Fibroblast of skin of right biceps (primary cell): ENCODE measurements at regions not wholly inside any gene's neighbourhood (a gene's known extent, or its start where the extent isn't known, plus 50 kb on each side); places are given as distances from the start of the nearest gene placed in this dataset.

ENCODE experiments used
- DNase-seq: peaks from one replicate; pipeline ENCODE4 v3.0.0-alpha.2; 2013

- no peak for DNase-seq
These were observed 127.1 kb upstream of the PRPS1L1 start for GRCh38 chr7:18154726-18155125.

GRCh38 chr7:18157233-18157632 lies 129.6 kb upstream of the PRPS1L1 start:
- DNase-seq = no peak

GRCh38 chr7:18162657-18163056 lies 135.0 kb upstream of the PRPS1L1 start:
- no peak for DNase-seq

- DNase-seq = peak; percentile 25
These were observed 135.4 kb upstream of the PRPS1L1 start for GRCh38 chr7:18163091-18163490.

GRCh38 chr7:18165166-18165565 lies 137.5 kb upstream of the PRPS1L1 start:
- DNase-seq = no peak

- no peak for DNase-seq
These were observed 138.4 kb upstream of the PRPS1L1 start for GRCh38 chr7:18166002-18166401.

- no peak for DNase-seq
These were observed 140.2 kb upstream of the PRPS1L1 start for GRCh38 chr7:18167815-18168214.

GRCh38 chr7:18174996-18175395 lies 147.3 kb upstream of the PRPS1L1 start:
- DNase-seq = no peak

GRCh38 chr7:18175801-18176450 lies 148.3 kb upstream of the PRPS1L1 start:
- no peak for DNase-seq

- no peak for DNase-seq
These were observed 149.6 kb upstream of the PRPS1L1 start for GRCh38 chr7:18177129-18177814.

GRCh38 chr7:18177815-18178660 lies 150.4 kb upstream of the PRPS1L1 start:
- peak; percentile 14 for DNase-seq

- no peak for DNase-seq
These were observed 151.4 kb upstream of the PRPS1L1 start for GRCh38 chr7:18179093-18179492.

GRCh38 chr7:18180685-18181084 lies 153.0 kb upstream of the PRPS1L1 start:
- DNase-seq = no peak

GRCh38 chr7:18189500-18190126 lies 162.0 kb upstream of the PRPS1L1 start:
- no peak for DNase-seq

GRCh38 chr7:18191341-18191740 lies 163.7 kb upstream of the PRPS1L1 start:
- no peak for DNase-seq

- no peak for DNase-seq
These were observed 164.4 kb upstream of the PRPS1L1 start for GRCh38 chr7:18191862-18192625.

GRCh38 chr7:18194616-18195015 lies 167.0 kb upstream of the PRPS1L1 start:
- no peak for DNase-seq

- no peak for DNase-seq
These were observed 169.0 kb upstream of the PRPS1L1 start for GRCh38 chr7:18196638-18197037.

- DNase-seq = no peak
These were observed 171.2 kb upstream of the PRPS1L1 start for GRCh38 chr7:18198868-18199267.

- DNase-seq = no peak
These were observed 172.6 kb upstream of the PRPS1L1 start for GRCh38 chr7:18200266-18200665.

- no peak for DNase-seq
These were observed 173.2 kb upstream of the PRPS1L1 start for GRCh38 chr7:18200855-18201254.

- no peak for DNase-seq
These were observed 173.7 kb upstream of the PRPS1L1 start for GRCh38 chr7:18201350-18201749.
